GM19193 (cell line): ENCODE measurements at regions not wholly inside any gene's neighbourhood (a gene's known extent, or its start where the extent isn't known, plus 50 kb on each side); places are given as distances from the start of the nearest gene placed in this dataset.
A peak's percentile ranks its signal among the peaks of the same experiment; 100 is the strongest.

Experiments used
- POLR2A ChIP-seq: IDR thresholded peaks from 4 replicates; pipeline ENCODE4 v1.6.1; 2011; ENCODE audit not compliant: insufficient read depth, insufficient read length; ENCODE audit errors: extremely low read depth

DNA sequence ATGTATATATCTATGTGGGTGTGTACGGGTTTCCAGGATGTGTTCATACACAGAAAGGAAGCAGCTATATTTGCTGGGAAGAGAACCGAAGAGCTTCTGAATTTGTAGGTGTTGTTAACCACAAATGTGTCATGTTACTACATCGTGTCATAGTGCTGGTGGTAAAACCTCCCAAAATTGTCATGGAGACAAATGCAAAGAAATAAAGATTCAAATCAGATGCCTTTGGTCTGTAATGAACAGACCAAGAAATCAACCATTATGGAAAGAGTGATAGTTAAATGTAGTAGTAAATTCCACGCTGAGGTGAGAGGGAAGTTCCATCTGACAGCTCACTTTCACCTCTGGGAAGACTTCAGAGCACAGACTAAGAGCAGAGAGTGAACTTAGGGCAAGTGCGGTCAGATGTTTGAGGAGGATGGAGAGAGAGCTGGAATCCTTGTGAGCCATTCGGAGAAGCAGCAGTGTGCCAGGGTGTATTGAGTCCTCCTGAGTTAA, 487.5 kb downstream of the TMEM121 start:
- TF ChIP-seq POLR2A = no peak

DNA sequence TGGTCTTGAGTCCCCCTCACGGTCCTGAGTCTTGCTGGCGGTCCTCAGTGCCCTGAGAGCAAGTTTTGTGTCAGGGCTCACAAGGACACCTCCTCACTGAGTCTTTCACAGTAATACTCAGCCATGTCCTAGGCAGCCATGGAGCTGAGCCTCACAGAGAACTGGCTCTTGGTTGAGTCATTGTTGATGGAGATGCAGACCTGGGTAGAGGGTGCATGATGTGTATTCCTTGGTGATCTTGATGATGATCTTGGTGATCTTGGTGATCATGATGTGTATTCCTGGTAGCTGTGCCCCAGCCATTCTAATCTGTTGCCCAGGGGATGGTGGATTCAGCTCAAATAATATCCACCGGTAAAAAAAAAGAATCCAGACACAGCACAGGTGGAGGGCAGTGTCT, 495.4 kb downstream of the TMEM121 start:
- TF ChIP-seq POLR2A = no peak

DNA sequence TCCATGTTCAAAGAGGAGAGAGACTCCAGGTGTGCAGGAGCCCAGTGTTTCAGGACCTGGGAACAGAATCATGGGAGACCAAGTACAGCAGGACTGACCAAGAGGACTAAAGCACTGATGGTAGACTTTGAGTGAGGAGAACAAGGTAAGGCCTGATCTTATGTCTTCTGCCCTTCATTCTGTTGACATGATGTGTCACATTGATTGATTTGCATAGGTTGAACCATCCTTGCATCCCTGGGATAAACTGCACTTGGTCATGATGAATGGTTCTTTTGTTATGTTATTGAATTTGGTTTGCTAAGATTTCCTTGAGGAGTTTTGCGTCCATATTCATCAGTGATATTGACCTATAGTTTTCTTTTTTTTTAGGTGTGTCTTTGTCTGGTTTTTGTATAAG, 497.0 kb downstream of the TMEM121 start:
- TF ChIP-seq POLR2A = no peak

DNA sequence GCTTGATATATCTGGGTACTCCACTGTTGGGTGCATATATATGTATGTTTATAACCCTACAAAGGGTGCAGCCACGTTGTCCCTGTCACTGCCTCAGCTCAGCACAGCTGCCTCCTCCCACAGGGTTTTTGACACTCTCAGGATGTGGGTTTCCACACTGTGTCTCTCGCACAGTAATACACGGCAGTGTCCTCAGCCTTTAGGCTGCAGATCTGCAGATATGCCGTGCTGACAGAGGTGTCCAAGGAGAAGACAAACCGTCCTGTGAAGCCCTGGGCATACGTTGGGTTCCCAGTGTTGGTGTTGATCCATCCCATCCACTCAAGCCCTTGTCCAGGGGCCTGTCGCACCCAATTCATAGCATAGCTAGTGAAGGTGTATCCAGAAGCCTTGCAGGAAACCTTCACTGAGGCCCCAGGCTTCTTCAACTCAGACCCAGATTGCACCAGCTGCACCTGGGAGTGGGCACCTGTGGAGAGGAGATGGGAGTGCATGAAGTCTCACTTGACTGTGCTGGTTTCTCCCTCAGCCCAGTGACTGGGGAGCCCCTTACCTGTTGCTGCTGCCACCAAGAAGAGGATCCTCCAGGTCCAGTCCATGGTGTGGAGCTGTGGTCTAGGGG, 498.7 kb downstream of the TMEM121 start:
- no peak for TF ChIP-seq POLR2A

DNA sequence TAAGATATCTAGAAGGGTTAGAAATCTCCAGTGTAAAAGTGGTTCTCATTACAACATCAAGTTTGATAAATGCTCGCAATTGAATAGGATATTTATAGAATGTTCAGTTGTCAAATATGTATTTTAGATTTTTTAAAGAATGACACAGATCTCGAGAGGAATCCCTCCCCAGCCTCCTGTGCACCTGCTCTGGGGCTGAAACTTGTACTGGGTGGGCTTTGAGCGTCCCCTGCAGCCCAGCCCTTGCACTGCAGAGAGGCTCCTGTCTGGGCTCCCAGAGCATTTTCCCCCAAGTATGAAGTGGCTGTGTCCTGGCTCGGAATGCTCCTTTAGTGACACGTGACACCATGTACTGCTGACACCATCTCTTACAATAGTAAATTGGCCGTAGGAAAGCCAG, 499.6 kb downstream of the TMEM121 start:
- no peak for TF ChIP-seq POLR2A

DNA sequence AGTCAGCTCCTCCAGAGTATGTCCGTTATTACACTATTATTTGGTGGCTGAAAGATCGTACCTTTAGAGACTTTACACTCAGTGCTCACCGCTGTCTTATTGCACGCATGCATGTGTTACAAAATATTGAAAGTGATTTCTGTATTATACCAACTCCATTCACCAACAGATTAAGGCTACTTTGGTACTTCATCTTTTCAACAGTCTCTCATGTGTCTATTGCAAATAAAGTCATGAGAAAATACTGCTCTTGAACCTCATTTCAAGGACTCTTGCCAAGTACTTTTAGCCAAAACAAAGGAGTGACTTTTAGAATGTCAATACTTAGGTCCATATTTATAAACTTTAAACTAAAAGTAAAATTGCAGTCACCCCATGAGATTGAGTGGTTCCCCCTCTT, 503.6 kb downstream of the TMEM121 start:
- TF ChIP-seq POLR2A = no peak

DNA sequence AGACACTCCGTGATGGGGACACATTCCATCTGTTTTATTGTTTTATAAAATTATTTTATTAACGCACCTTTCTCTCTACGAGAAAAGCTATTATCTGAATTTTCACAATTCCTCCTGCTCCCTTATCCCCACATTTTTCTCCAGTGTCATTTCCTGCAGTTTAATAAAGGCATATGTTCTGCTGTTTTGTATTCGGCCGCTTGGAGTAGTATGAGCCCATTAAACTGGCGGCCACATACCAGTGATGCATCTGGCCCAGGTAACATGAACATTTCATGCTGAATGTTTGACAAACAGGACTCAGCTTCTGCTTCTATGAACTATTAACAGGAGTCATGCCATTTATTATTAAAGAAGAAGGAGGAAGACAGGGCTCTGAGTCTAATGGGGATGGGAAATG, 511.0 kb downstream of the TMEM121 start:
- TF ChIP-seq POLR2A = no peak

DNA sequence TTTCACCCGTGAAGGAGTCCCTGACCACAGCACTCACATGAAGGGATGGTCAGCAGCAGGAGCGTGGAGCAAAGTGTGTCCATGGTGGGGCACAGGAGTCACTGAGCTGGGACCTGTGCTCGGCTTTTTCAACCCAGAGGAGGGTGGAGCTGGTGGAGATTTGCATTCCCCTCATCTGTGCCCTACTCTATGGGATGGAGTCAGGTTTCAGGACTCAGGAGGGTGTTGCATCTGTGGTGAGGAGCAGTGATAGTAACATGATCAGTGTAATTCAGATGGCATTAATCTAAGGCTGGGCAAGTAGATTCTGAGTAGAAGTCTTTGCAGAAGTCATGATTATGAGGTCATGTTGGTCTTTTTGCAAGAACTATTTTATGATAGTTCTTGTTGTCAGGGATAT, 511.9 kb downstream of the TMEM121 start:
- TF ChIP-seq POLR2A = no peak

DNA sequence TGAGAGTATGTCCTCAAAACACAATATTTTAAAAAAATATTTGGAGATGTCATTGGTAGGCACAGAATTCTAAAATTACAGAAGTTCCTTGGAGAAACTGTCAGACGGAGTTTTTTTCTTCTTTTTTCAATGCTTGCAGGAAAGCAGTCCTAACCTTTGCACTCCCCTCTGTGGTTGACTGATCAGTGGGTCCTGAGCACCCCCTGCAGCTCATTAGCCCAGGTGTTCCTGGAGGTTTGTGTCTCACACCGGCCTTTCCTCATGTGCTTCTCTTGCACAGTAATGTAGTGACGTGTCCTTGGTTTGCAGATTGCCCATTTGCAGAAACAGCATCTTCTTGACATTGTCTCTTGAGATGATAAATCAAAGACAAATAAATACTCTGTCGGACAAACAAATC, 513.0 kb downstream of the TMEM121 start:
- TF ChIP-seq POLR2A = no peak

DNA sequence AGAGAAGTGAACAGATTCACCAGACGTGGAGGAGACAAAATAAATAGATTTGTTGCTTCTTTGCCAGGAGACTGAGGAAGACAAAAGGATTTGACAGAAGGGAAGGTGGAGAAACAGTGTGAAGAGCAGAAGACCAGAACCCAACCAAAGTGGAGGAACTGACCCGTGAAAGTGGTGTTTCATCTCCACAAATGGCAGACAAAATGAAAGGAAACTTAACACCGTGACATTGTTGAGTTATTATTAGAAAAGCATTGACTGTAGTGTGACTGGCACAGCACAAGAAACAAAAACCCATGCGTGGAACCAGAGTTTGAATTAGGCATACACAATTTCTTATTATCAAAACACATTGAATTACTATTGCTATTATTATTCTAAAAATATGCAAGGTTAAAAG, 518.1 kb downstream of the TMEM121 start:
- TF ChIP-seq POLR2A = no peak

DNA sequence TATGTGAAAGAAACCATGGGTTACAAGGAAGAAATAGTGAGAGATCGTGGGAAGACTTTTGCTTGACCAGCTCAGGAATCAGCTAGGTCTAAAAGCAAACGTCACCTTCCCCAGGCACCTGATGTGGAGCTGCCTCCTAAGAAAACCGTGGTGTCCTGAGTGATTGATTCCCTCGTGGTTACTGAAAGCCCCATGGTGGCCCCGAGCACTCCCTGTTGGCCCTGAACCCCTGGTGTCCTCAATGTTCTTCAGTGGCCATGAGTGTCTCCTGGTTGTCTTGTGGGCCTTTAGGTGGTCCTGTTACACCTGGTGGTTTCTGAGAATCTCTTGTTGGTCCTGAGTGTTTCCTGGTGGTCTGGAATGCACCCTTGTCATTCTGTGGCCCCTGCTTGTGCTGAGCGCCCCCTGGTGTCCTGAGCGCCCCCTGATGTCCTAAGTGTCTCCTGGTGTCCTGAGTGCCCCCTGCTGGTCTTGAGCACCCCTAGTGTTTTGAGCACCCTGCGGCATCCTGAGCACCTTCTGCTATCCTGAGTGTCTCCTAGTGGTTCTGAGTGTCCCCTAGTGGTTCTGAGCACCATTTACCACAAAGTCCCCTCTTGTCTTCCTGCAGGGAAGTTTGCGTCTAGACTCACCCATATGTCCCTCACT, 518.7 kb downstream of the TMEM121 start:
- no peak for TF ChIP-seq POLR2A

DNA sequence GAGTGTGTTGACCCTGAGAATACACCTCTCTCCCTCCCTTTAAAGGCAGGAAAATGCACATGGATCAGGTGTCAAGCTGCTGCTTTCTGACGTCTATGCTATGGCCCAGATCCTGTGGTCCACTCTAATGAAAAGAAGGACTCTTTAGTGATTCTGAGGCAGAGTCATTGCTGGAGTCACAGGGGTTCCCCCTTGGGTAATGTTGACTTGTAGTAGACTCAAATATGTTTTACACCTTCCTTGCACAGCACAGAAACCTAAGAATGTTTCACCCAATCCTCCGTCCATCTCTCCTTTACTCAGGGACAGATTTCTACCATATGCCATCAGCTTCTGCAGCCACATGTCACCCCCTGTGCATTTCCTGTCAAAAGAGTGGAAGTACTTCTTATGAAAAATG, 525.4 kb downstream of the TMEM121 start:
- TF ChIP-seq POLR2A = no peak

DNA sequence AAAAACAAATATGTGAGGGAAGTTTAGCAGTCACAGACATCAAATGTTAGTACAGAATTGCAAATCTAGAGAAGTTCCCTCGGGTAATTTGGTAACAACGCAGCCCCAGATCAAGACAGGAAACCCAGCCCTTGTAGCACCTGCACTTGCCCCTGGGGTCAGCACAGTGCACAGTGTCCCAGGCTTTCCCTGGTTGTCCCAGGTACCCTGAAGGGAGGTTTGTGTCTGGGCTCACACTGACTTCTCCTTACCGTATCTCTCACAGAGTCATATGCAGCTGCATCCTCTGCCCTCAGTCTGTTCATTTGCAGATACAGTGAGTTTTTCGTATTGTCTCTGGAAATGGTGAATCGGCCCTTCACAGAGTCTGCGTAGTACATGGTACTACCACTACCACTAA, 528.9 kb downstream of the TMEM121 start:
- no peak for TF ChIP-seq POLR2A

DNA sequence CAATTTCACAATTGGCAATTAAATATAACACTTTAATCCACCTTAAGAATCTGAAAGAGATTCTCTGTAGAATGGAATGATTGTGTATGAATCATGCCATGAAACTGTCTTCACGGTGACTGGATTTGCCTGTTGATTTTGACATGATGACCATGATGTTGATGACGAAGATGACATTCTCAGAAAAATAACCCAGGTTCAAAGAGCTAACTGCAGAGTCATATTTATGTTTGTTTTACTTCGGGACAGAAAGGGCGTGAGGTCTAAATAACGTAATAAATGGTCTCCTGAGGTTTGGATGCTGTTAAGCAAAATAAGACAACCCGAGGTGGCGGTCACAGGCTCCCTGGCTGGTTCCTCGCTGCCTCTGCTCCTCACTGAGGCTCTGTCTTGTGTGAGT, 532.0 kb downstream of the TMEM121 start:
- TF ChIP-seq POLR2A = no peak

DNA sequence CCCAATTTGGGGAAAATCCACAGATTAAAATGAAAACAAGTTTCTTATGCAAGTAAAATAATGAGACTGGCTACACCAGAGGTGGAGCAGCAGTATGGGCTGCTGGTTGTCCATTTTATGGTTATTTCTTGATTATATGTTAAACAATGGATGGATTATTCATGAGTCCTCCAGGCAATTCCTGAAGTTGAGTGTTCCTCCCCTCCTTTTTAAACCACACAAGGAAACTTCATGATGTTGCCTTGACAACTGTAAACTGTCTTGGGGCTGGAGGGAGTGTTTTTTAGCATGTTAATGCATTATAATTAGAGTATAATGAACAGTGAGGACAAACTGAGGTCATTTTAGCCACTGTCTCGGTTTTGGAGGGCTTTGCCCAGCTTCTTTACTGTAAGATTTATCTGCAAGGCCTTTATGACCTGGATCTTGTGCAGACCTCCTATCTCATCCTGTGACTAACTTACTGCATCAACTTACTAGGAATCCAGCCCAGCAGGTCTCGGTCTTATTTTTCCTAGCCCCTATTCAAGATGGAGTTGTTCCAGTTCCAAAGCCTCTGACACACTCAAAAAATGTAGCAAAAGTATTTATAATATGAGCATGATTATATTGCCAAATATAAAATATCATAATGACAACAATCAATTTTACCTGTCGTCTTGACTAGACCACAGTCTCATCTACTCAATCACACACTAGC, 534.0 kb downstream of the TMEM121 start:
- TF ChIP-seq POLR2A = no peak

DNA sequence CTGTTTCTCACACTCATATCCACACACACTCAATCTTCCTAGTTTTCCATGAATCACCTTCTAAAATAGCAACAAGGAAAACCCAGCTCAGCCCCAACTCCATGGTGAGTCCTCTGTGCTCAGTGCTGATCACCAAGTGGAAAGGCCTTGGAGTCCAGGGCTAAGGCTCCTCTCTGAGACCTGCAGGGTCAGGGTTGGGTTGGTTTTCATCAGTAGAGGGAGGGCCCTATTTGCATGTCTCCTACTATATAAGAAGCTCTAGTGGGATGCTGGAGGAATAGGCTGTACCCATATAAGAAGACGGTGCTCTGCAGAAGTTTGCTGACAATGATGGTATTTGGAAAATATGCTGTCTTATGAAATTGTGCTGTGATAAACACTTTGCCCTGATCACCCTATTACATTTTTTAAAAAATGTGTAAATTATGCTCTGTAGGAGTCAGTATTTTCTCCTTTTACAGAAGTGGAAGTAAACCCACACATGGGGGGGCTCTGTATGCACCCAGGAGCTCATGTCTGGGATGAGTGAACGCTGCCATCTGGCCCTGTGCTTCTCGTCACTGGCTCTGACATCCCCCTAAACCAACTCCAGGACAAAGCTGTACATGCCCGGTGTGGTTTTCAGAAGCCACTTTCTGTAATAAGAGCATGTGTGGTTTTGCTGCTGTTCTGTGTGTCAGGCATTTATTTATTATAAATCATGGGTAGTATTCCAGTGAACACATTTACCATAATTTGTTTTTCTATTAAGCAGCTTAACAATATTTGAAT, 536.3 kb downstream of the TMEM121 start:
- peak; percentile 55 for TF ChIP-seq POLR2A

DNA sequence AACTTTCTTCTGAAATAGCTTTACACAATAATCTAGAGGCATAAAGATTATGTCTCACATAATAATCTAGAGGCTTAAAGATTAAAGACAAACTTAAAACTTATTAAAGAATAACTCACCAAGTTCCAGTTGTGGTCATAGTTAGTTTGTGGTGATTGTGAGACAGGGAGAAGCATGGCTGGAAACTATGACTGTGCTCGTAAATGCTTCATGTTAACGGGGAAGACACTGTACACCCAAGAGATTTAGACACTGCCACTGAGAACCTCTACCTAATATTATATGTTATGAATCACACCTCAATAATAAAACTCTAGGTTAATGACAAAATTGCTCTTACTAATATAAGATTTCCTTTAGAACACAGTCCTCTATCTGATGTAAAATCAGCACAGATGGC, 541.6 kb downstream of the TMEM121 start:
- TF ChIP-seq POLR2A = no peak
